Neural progenitor cell (in vitro differentiated cells): ENCODE measurements at regions not wholly inside any gene's neighbourhood (a gene's known extent, or its start where the extent isn't known, plus 50 kb on each side); places are given as distances from the start of the nearest gene placed in this dataset.

Source experiments
- EZH2 ChIP-seq: fragments of 200-600 bp; sonication (generic); IDR thresholded peaks from 2 replicates; pipeline ENCODE4 v1.6.1; 2017; ENCODE audit warnings: antibody characterized with exemption, mild to moderate bottlenecking, moderate library complexity
- EZH2phosphoT487 ChIP-seq: fragments of 200-600 bp; sonication (generic); IDR thresholded peaks from 2 replicates; pipeline ENCODE4 v1.6.1; 2017; ENCODE audit warnings: antibody characterized with exemption
- TF ChIP-seq, protein P1 (sequence below): fragments of 200-600 bp; sonication (generic); IDR thresholded peaks from 2 replicates; pipeline ENCODE4 v1.5.1; 2017; ENCODE audit warnings: antibody characterized with exemption, mild to moderate bottlenecking

DNA sequence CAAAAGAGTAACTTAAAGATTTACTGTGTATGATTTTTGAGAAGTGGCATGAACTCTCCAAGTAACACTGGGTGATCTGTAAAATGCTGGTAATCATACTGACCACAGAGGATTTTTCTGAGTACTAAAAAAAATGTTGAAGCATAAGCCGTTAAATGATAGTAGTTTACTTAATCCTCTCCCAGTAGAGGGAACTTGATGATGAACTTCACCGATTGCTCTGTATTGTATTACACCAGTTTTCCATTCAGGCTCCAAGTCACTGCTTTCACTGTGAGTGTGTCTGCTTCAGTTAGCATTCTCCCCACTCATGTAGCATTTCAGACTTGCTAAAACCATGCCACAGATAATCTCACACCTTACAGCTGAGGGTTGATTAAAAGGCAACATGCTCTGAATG lies 294.1 kb downstream of the GBA3 start:
- no peak for TF ChIP-seq EZH2
- TF ChIP-seq, protein P1, sequence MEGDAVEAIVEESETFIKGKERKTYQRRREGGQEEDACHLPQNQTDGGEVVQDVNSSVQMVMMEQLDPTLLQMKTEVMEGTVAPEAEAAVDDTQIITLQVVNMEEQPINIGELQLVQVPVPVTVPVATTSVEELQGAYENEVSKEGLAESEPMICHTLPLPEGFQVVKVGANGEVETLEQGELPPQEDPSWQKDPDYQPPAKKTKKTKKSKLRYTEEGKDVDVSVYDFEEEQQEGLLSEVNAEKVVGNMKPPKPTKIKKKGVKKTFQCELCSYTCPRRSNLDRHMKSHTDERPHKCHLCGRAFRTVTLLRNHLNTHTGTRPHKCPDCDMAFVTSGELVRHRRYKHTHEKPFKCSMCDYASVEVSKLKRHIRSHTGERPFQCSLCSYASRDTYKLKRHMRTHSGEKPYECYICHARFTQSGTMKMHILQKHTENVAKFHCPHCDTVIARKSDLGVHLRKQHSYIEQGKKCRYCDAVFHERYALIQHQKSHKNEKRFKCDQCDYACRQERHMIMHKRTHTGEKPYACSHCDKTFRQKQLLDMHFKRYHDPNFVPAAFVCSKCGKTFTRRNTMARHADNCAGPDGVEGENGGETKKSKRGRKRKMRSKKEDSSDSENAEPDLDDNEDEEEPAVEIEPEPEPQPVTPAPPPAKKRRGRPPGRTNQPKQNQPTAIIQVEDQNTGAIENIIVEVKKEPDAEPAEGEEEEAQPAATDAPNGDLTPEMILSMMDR, result no peak
- no peak for TF ChIP-seq EZH2phosphoT487
